CD8-positive, alpha-beta memory T cell (primary cell): ENCODE measurements at regions not wholly inside any gene's neighbourhood (a gene's known extent, or its start where the extent isn't known, plus 50 kb on each side); places are given as distances from the start of the nearest gene placed in this dataset.
"Not testable (repeated sequence)": the region's sequence is repeated elsewhere in the genome, so short reads cannot be mapped to it uniquely, and the experiment has no call there.

ENCODE experiments used
- CTCF ChIA-PET: fragments of 350-600 bp; sonication (Branson Sonifier 250); formaldehyde crosslinking; loops from one replicate; lab custom pipeline; 2021; ENCODE audit warnings: antibody characterized with exemption; lab: Charles Lee
- POLR2A ChIA-PET: fragments of 350-600 bp; sonication (Branson Sonifier 250); formaldehyde crosslinking; loops from one replicate; lab custom pipeline; 2021; ENCODE audit warnings: antibody characterized with exemption; lab: Charles Lee
- DNase-seq, 5 donors: peaks; one replicate each; pipeline versions ENCODE4 v3.0.0 to v3.0.0-alpha.2; 2020 to 2022; ENCODE audit warnings: mixed read lengths in 1 of 5
- H3K27ac ChIP-seq: one replicate; pipeline ENCODE4 v1.7.0; 2013; ENCODE audit warnings: low read depth, mild to moderate bottlenecking, low read length, moderate library complexity
- H3K27me3 ChIP-seq: 2 replicates; pipeline ENCODE4 v1.7.0; 2013; ENCODE audit warnings: low read length, mild to moderate bottlenecking; ENCODE audit not compliant: insufficient read depth, poor library complexity, severe bottlenecking
- H3K36me3 ChIP-seq: 2 replicates; pipeline ENCODE4 v1.7.0; 2013; ENCODE audit warnings: mild to moderate bottlenecking, low read length, moderate library complexity; ENCODE audit not compliant: insufficient read depth
- H3K4me1 ChIP-seq: 2 replicates; pipeline ENCODE4 v1.7.0; 2013; ENCODE audit warnings: mild to moderate bottlenecking, low read length, moderate library complexity; ENCODE audit not compliant: insufficient read depth
- H3K4me3 ChIP-seq: 2 replicates; pipeline ENCODE4 v1.7.0; 2013; ENCODE audit warnings: mild to moderate bottlenecking, low read length
- H3K9me3 ChIP-seq: 2 replicates; pipeline ENCODE4 v1.7.0; 2013; ENCODE audit warnings: mild to moderate bottlenecking, low read length
- H3K27ac Mint-ChIP-seq, 8 donors: one replicate each; pipeline ENCODE4 v1.8.0; 2020 to 2021; ENCODE audit warnings: mixed read lengths in 8 of 8, mild to moderate bottlenecking in 6 of 8, inconsistent platforms in 3 of 8, moderate library complexity in 3 of 8
- H3K27me3 Mint-ChIP-seq, 2 donors: one replicate each; pipeline ENCODE4 v1.8.0; 2020 to 2021; ENCODE audit warnings: mixed read lengths in 2 of 2, mild to moderate bottlenecking in 1 of 2, moderate library complexity in 1 of 2
- H3K36me3 Mint-ChIP-seq, 3 donors: one replicate each; pipeline ENCODE4 v1.8.0; 2020 to 2021; ENCODE audit warnings: mixed read lengths in 3 of 3, inconsistent platforms in 1 of 3, mild to moderate bottlenecking in 1 of 3
- H3K4me1 Mint-ChIP-seq, 3 donors: one replicate each; pipeline ENCODE4 v1.8.0; 2020 to 2021; ENCODE audit warnings: mixed read lengths in 3 of 3, inconsistent platforms in 1 of 3, mild to moderate bottlenecking in 1 of 3
- H3K4me3 Mint-ChIP-seq, 7 donors: one replicate each; pipeline ENCODE4 v1.8.0; 2020 to 2021; ENCODE audit warnings: mixed read lengths in 7 of 7, mild to moderate bottlenecking in 6 of 7, moderate library complexity in 4 of 7, inconsistent platforms in 2 of 7
- H3K9me3 Mint-ChIP-seq, 5 donors: one replicate each; pipeline ENCODE4 v1.8.0; 2020 to 2022; ENCODE audit warnings: mixed read lengths in 5 of 5, mild to moderate bottlenecking in 3 of 5, moderate library complexity in 2 of 5, inconsistent platforms in 1 of 5

DNA sequence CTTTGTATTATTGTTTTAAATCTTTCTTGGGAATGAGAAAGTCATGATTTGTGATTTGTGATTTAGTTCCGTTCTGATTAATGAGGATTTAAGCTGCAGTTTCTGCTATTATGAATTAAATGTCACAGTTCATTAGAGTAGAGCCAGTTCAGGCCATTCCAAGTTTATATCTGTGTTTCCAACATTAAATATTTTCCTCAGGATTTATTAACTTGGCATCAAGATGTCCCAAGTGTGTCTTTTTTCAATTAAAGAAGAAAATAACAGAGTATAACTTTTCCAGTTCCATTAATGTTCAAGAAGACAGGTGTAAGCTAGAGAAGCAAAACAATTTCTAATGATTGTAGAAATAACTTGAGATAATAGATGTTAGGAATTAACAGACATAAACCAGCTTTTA is 1183.2 kb upstream of the CELF2 start:
- H3K4me3 Mint-ChIP-seq = no peak overlapping the region
- CTCF ChIA-PET = no interaction called here
- no peaks in the 10 kb centered on the region for H3K36me3 Mint-ChIP-seq
- Histone ChIP-seq H3K4me1 (no peaks in the 10 kb centered on the region), H3K27ac (no peak overlapping the region), H3K36me3 (no peaks in the 10 kb centered on the region), H3K27me3 (no peaks in the 10 kb centered on the region), H3K9me3 (no peaks in the 10 kb centered on the region), H3K4me3 (no peak overlapping the region)
- H3K9me3 Mint-ChIP-seq = peaks cover 0 to 20% (median 6%) of the 10 kb centered on the region in 5 donors
- POLR2A ChIA-PET = no interaction called here
- no peak for DNase-seq
- H3K27ac Mint-ChIP-seq = no peak overlapping the region
- no peaks in the 10 kb centered on the region for H3K4me1 Mint-ChIP-seq
- H3K27me3 Mint-ChIP-seq = no peaks in the 10 kb centered on the region

DNA sequence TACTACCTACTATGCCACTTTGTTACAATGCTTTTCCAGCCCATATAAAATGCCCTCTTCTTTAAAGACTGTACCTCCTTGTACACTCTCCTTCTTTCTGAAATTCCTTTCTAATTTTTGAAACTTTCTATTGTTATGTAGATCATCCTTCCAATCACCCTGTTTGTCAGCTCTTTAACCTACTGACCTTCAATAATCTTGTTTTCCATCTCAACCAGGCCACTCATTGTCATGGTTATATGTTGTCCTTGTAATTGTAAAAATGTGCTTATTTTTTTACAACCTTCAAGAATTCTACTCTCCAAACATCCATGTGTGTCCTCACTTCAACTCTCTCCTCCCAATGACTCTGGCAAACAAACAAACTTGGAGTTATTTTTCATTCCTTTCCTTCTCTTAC is 1172.6 kb upstream of the CELF2 start:
- Mint-ChIP-seq H3K36me3 (peaks cover 0 to 3% (median 0%) of the 10 kb centered on the region in 3 donors), H3K27me3 (no peaks in the 10 kb centered on the region), H3K9me3 (peaks cover 5 to 17% (median 14%) of the 10 kb centered on the region in 5 donors), H3K27ac (no peak overlapping the region), H3K4me3 (no peak overlapping the region), H3K4me1 (no peaks in the 10 kb centered on the region)
- Histone ChIP-seq H3K4me3 (no peak overlapping the region), H3K9me3 (no peaks in the 10 kb centered on the region), H3K36me3 (no peaks in the 10 kb centered on the region), H3K27ac (no peak overlapping the region), H3K4me1 (no peaks in the 10 kb centered on the region), H3K27me3 (no peaks in the 10 kb centered on the region)
- ChIA-PET CTCF (no interaction called here), POLR2A (no interaction called here)
- no peak for DNase-seq

DNA sequence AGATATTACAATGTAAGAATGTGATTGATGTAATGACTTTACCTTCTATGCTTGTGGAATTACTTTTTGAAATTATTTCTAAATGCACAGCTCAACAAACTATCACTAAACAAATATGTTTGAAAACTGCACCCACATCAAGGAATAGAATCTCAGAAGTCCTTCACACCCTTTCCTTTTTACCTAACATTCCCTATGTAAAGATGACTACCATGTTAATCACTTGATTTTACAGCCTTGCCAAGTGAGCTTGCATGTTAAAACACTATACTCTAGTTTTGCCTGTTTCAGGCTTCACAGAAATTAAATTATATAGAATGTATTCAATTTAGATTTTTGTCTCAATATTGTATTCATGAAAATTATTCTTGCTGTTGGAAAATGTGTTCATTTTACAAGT is 1169.4 kb upstream of the CELF2 start:
- ChIA-PET POLR2A (no interaction called here), CTCF (no interaction called here)
- H3K4me1 Mint-ChIP-seq = no peaks in the 10 kb centered on the region
- no peak for DNase-seq
- no peak overlapping the region for H3K27ac Mint-ChIP-seq
- no peak overlapping the region for H3K4me3 ChIP-seq
- peaks cover 10 to 34% (median 18%) of the 10 kb centered on the region in 5 donors for H3K9me3 Mint-ChIP-seq
- H3K36me3 ChIP-seq = no peaks in the 10 kb centered on the region
- H3K9me3 ChIP-seq = no peaks in the 10 kb centered on the region
- H3K27me3 ChIP-seq = no peaks in the 10 kb centered on the region
- H3K27ac ChIP-seq = no peak overlapping the region
- H3K36me3 Mint-ChIP-seq = peaks cover 0 to 3% (median 0%) of the 10 kb centered on the region in 3 donors
- H3K4me1 ChIP-seq = no peaks in the 10 kb centered on the region
- H3K4me3 Mint-ChIP-seq = no peak overlapping the region
- H3K27me3 Mint-ChIP-seq = no peaks in the 10 kb centered on the region

DNA sequence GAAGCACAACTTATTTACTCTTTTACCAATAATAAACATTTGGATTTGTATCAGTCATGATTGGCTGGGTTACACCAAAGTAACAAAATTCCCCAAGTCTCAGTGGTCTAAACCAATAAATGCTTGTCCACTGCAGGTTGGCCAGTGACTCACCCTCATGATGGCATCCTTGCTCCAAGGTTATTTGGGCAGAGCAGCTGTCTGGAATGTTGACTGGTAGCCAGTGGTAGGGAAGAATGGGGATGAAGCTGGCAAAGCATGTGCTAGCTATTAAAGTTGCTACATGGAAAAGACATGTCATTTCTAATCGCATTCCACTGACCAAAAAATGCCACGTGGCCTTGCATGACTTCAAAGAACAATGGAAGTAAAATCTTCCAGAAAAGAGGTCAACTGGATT is 1168.7 kb upstream of the CELF2 start:
- H3K27ac Mint-ChIP-seq = no peak overlapping the region
- H3K27me3 ChIP-seq = no peaks in the 10 kb centered on the region
- H3K36me3 Mint-ChIP-seq = peaks cover 0 to 3% (median 0%) of the 10 kb centered on the region in 3 donors
- H3K4me3 Mint-ChIP-seq = no peak overlapping the region
- H3K27me3 Mint-ChIP-seq = no peaks in the 10 kb centered on the region
- H3K36me3 ChIP-seq = no peaks in the 10 kb centered on the region
- no peaks in the 10 kb centered on the region for H3K9me3 ChIP-seq
- CTCF ChIA-PET = no interaction called here
- H3K27ac ChIP-seq = no peak overlapping the region
- no peaks in the 10 kb centered on the region for H3K4me1 ChIP-seq
- peaks cover 10 to 34% (median 21%) of the 10 kb centered on the region in 5 donors for H3K9me3 Mint-ChIP-seq
- no peaks in the 10 kb centered on the region for H3K4me1 Mint-ChIP-seq
- H3K4me3 ChIP-seq = no peak overlapping the region
- DNase-seq = no peak
- POLR2A ChIA-PET = no interaction called here

DNA sequence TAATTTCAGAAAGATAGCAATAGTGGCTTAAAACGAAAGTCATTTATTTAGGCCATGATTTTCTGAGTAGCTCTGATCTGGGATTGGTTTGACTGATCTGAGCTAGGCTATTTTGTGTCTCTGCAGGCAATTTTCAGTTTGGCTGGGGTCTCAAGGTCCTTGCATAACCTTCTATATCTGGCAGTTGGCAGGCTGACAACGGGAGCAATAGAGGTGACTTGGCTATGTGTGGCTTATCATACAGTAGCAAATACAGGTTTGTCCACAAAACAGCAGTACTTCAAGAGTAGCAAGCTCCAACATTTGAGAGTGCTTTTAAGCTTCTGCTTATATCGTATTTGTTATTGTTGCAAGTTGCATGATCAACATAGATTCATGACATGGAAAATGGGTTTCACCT is 1167.3 kb upstream of the CELF2 start:
- POLR2A ChIA-PET = no interaction called here
- H3K4me1 ChIP-seq = no peaks in the 10 kb centered on the region
- Mint-ChIP-seq H3K27ac (peak overlapping the region in 1 of 8 donors; percentile 38), H3K36me3 (no peaks in the 10 kb centered on the region), H3K27me3 (no peaks in the 10 kb centered on the region), H3K9me3 (peaks cover 3 to 23% (median 11%) of the 10 kb centered on the region in 5 donors), H3K4me3 (no peak overlapping the region), H3K4me1 (no peaks in the 10 kb centered on the region)
- no peak overlapping the region for H3K4me3 ChIP-seq
- no peaks in the 10 kb centered on the region for H3K36me3 ChIP-seq
- no peaks in the 10 kb centered on the region for H3K9me3 ChIP-seq
- no peaks in the 10 kb centered on the region for H3K27me3 ChIP-seq
- CTCF ChIA-PET = no interaction called here
- DNase-seq = no peak
- no peak overlapping the region for H3K27ac ChIP-seq

DNA sequence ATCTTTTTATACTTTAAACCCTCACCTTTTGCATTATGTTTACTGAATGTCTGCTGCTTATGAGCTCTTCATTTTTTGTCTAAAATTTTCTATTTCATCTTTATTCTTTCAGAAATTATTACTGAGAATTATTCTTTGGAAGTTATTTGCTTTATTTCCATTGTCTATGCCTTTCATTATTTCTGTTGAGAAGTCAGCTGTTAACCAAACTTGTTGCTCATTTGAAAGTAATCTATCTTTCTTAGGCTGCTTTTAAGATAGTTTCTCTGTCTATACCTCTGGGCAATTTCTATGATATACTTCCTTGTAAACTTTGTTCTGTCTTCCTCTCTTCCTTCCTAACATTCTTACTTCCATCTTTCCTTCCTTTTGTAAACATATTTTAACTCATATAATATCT is 1165.9 kb upstream of the CELF2 start:
- H3K36me3 Mint-ChIP-seq = peaks cover 0 to 3% (median 0%) of the 10 kb centered on the region in 3 donors
- no peak overlapping the region for H3K4me3 Mint-ChIP-seq
- Histone ChIP-seq H3K4me3 (no peak overlapping the region), H3K36me3 (no peaks in the 10 kb centered on the region), H3K4me1 (no peaks in the 10 kb centered on the region), H3K27ac (no peak overlapping the region), H3K27me3 (no peaks in the 10 kb centered on the region), H3K9me3 (no peaks in the 10 kb centered on the region)
- DNase-seq = no peak
- H3K27ac Mint-ChIP-seq = no peak overlapping the region
- POLR2A ChIA-PET = no interaction called here
- CTCF ChIA-PET = no interaction called here
- no peaks in the 10 kb centered on the region for H3K4me1 Mint-ChIP-seq
- H3K27me3 Mint-ChIP-seq = no peaks in the 10 kb centered on the region
- H3K9me3 Mint-ChIP-seq = peaks cover 5 to 24% (median 12%) of the 10 kb centered on the region in 5 donors

DNA sequence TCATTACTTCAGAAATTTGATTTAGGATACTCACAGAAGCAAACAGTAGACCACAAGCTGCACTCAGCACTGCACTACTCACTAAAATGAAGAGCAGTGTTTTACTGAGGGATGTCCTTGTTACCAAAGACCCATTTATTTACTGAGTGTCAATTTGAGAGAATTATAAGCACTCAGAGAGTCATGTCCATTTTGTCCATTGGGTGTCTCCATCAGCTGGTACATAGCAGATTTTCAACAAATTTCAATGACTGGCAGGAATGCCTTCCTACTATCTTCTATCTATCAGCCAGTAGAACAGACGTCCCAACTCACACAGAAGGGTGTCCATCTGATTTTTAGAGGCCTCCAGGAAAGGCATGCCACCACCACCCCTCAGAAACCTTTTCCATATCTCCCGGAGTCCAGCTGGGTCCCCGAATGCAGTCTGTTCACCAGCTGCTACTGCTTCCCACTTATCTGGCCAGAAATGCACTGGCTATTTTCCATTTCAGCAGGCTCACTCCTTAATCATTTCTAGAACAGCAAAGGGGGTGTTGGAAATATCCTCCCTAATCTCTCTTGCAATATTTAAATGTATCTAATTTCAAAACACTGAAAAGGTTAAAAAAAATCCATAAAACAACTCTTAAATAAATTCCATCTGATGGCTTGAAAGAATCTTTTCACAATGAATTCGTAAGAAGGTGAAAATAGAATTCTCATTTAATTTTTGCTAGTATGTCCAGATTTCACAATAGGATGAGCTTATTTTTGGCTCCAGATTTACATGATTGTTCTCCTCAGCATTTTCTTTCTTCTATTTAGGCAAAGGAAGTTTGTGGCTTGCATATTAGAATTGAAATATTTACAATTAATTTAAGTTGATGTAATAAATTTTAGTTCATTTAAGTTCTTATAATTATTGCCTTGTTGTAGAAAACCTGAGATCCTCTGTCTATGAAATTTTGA is 1164.0 kb upstream of the CELF2 start:
- no peaks in the 10 kb centered on the region for H3K27me3 Mint-ChIP-seq
- H3K4me3 Mint-ChIP-seq = no peak overlapping the region
- no peak for DNase-seq
- H3K4me3 ChIP-seq = no peak overlapping the region
- no peaks in the 10 kb centered on the region for H3K4me1 Mint-ChIP-seq
- H3K9me3 ChIP-seq = no peaks in the 10 kb centered on the region
- peaks cover 5 to 24% (median 11%) of the 10 kb centered on the region in 5 donors for H3K9me3 Mint-ChIP-seq
- peaks cover 0 to 3% (median 0%) of the 10 kb centered on the region in 3 donors for H3K36me3 Mint-ChIP-seq
- POLR2A ChIA-PET = no interaction called here
- no peak overlapping the region for H3K27ac ChIP-seq
- CTCF ChIA-PET = no interaction called here
- no peaks in the 10 kb centered on the region for H3K27me3 ChIP-seq
- H3K4me1 ChIP-seq = no peaks in the 10 kb centered on the region
- H3K27ac Mint-ChIP-seq = no peak overlapping the region
- H3K36me3 ChIP-seq = no peaks in the 10 kb centered on the region

DNA sequence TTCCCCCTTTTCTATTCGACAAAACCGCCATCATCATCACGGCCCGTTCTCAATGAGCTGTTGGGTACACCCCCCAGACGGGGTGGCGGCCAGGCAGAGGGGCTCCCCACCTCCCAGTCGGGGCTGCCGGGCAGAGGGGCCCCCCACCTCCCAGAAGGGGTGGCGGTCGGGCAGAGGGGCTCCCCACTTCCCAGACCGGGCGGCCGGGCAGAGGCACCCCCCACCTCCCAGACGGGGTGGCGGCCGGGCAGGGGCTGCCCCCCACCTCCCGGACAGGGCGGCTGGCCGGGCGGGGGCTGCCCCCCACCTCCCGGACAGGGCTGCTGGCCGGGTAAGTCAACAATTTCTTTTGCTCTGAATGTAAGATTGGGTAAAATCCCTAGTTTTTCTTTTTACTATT is 1162.2 kb upstream of the CELF2 start:
- H3K27ac ChIP-seq, H3K4me3 ChIP-seq, CTCF ChIA-PET, POLR2A ChIA-PET, H3K4me1 ChIP-seq, H3K4me1 Mint-ChIP-seq, H3K36me3 Mint-ChIP-seq, H3K27me3 Mint-ChIP-seq, H3K27ac Mint-ChIP-seq, H3K9me3 ChIP-seq, H3K36me3 ChIP-seq, DNase-seq, H3K4me3 Mint-ChIP-seq, H3K27me3 ChIP-seq: not testable (repeated sequence)
- peaks cover 3 to 23% (median 11%) of the 10 kb centered on the region in 5 donors for H3K9me3 Mint-ChIP-seq
